ENCODE measurements at regions not wholly inside any gene's neighbourhood (a gene's known extent, or its start where the extent isn't known, plus 50 kb on each side); places are given as distances from the start of the nearest gene placed in this dataset.

GRCh38 chr18:68355637-68356036 is 359.3 kb downstream of the TMX3 start:
- Histone ChIP-seq H3K36me3 (ENCODE audit: control insufficient read depth, insufficient read depth, low read length) (no peaks in the 10 kb centered on the region), H3K4me3 (replicated peaks in 1 of 4; ENCODE audit: control extremely low read depth in 1 of 4, insufficient read depth in 1 of 4, low read depth in 3 of 4, low read length in 4 of 4) (no peak overlapping the region), H4K20me1 (ENCODE audit: control insufficient read depth, extremely low read depth, insufficient read depth, low read length) (no peaks in the 10 kb centered on the region), H3K9ac (ENCODE audit: insufficient read depth, low read length) (no peak overlapping the region), H2AFZ (ENCODE audit: low read length) (no peak overlapping the region), H3K27me3 (ENCODE audit: control insufficient read depth, insufficient read depth, low read length) (no peaks in the 10 kb centered on the region), H3K27ac (ENCODE audit: insufficient read depth, low read length) (no peak overlapping the region), H3K4me1 (ENCODE audit: control insufficient read depth, extremely low read depth, insufficient read depth, low read length) (no peaks in the 10 kb centered on the region), H3K9me3 (ENCODE audit: control insufficient read depth, insufficient read depth, low read depth, low read length) (no peaks in the 10 kb centered on the region), H3K79me2 (ENCODE audit: control insufficient read depth, insufficient read depth, low read length) (no peaks in the 10 kb centered on the region), H3K4me2 (ENCODE audit: extremely low read depth, insufficient read depth, low read length) (no peak overlapping the region)
- DNase-seq (ENCODE audit: low read depth in 2 of 2) = no peak
- TF ChIP-seq CTCF (conservative IDR thresholded peaks at IDR 0.05 in 1 of 2, IDR thresholded peaks at IDR 0.05 in 1 of 2; ENCODE audit: low read depth in 1 of 2, low read length in 2 of 2) = no peak

- TF ChIP-seq CTCF (conservative IDR thresholded peaks at IDR 0.05 in 1 of 2, IDR thresholded peaks at IDR 0.05 in 1 of 2; ENCODE audit: low read depth in 1 of 2, low read length in 2 of 2) (no peak), EZH2 (IDR thresholded peaks at IDR 0.05; ENCODE audit: low read length, missing control alignments) (no peak)
- H3K36me3 ChIP-seq (ENCODE audit: control insufficient read depth, insufficient read depth, low read length) = no peaks in the 10 kb centered on the region
- DNase-seq (ENCODE audit: low read depth in 2 of 2) = peak in 1 of 2 donors; percentile 7
- no peak overlapping the region for H2AFZ ChIP-seq (ENCODE audit: low read length)
- no peaks in the 10 kb centered on the region for H3K9me3 ChIP-seq (ENCODE audit: control insufficient read depth, insufficient read depth, low read depth, low read length)
- no peak overlapping the region for H3K4me2 ChIP-seq (ENCODE audit: extremely low read depth, insufficient read depth, low read length)
- no peak overlapping the region for H3K4me3 ChIP-seq (replicated peaks in 1 of 4; ENCODE audit: control extremely low read depth in 1 of 4, insufficient read depth in 1 of 4, low read depth in 3 of 4, low read length in 4 of 4)
- H3K27ac ChIP-seq (ENCODE audit: insufficient read depth, low read length) = no peak overlapping the region
- H3K79me2 ChIP-seq (ENCODE audit: control insufficient read depth, insufficient read depth, low read length) = no peaks in the 10 kb centered on the region
- no peaks in the 10 kb centered on the region for H3K27me3 ChIP-seq (ENCODE audit: control insufficient read depth, insufficient read depth, low read length)
- H3K4me1 ChIP-seq (ENCODE audit: control insufficient read depth, extremely low read depth, insufficient read depth, low read length) = no peaks in the 10 kb centered on the region
- no peak overlapping the region for H3K9ac ChIP-seq (ENCODE audit: insufficient read depth, low read length)
- no peaks in the 10 kb centered on the region for H4K20me1 ChIP-seq (ENCODE audit: control insufficient read depth, extremely low read depth, insufficient read depth, low read length)
Measured at GRCh38 chr18:68354176-68354575, 360.7 kb downstream of the TMX3 start.

GRCh38 chr18:68342039-68342659 is 372.8 kb downstream of the TMX3 start:
- no peak for DNase-seq (ENCODE audit: low read depth in 2 of 2)
- TF ChIP-seq EZH2 (IDR thresholded peaks at IDR 0.05; ENCODE audit: low read length, missing control alignments) (no peak), CTCF (conservative IDR thresholded peaks at IDR 0.05 in 1 of 2, IDR thresholded peaks at IDR 0.05 in 1 of 2; ENCODE audit: low read depth in 1 of 2, low read length in 2 of 2) (no peak)
- Histone ChIP-seq H3K4me2 (ENCODE audit: extremely low read depth, insufficient read depth, low read length) (no peak overlapping the region), H3K27me3 (ENCODE audit: control insufficient read depth, insufficient read depth, low read length) (no peaks in the 10 kb centered on the region), H3K9ac (ENCODE audit: insufficient read depth, low read length) (no peak overlapping the region), H3K4me3 (replicated peaks in 1 of 4; ENCODE audit: control extremely low read depth in 1 of 4, insufficient read depth in 1 of 4, low read depth in 3 of 4, low read length in 4 of 4) (no peak overlapping the region), H3K27ac (ENCODE audit: insufficient read depth, low read length) (no peak overlapping the region), H4K20me1 (ENCODE audit: control insufficient read depth, extremely low read depth, insufficient read depth, low read length) (no peaks in the 10 kb centered on the region), H3K79me2 (ENCODE audit: control insufficient read depth, insufficient read depth, low read length) (no peaks in the 10 kb centered on the region), H3K9me3 (ENCODE audit: control insufficient read depth, insufficient read depth, low read depth, low read length) (no peaks in the 10 kb centered on the region), H3K36me3 (ENCODE audit: control insufficient read depth, insufficient read depth, low read length) (no peaks in the 10 kb centered on the region), H3K4me1 (ENCODE audit: control insufficient read depth, extremely low read depth, insufficient read depth, low read length) (no peaks in the 10 kb centered on the region), H2AFZ (ENCODE audit: low read length) (no peak overlapping the region)
